ENCODE measurements at regions not wholly inside any gene's neighbourhood (a gene's known extent, or its start where the extent isn't known, plus 50 kb on each side); places are given as distances from the start of the nearest gene placed in this dataset.

DNA sequence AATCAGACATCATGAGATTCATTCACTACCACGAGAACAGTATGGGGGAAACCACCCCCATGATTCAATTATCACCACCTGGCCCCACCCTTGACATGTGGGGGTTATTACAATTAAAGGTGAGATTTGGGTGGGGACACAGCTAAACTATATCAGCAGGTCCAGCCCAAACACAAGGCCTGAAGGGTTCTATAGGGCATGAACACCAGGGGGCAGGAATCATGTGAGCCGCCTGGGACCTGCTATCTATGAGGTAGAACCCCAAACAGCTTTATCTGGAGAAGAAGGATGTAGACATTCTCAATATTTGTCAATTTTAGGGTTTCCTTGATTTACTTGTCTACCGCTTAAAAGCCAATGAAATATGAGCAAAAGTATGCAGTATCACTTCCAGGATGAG is 294.9 kb upstream of the DEPDC1 start:
- no peak for TF ChIP-seq POLR2A (IDR thresholded peaks at IDR 0.05)
- TF ChIP-seq, protein P1, sequence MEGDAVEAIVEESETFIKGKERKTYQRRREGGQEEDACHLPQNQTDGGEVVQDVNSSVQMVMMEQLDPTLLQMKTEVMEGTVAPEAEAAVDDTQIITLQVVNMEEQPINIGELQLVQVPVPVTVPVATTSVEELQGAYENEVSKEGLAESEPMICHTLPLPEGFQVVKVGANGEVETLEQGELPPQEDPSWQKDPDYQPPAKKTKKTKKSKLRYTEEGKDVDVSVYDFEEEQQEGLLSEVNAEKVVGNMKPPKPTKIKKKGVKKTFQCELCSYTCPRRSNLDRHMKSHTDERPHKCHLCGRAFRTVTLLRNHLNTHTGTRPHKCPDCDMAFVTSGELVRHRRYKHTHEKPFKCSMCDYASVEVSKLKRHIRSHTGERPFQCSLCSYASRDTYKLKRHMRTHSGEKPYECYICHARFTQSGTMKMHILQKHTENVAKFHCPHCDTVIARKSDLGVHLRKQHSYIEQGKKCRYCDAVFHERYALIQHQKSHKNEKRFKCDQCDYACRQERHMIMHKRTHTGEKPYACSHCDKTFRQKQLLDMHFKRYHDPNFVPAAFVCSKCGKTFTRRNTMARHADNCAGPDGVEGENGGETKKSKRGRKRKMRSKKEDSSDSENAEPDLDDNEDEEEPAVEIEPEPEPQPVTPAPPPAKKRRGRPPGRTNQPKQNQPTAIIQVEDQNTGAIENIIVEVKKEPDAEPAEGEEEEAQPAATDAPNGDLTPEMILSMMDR (IDR thresholded peaks at IDR 0.05): no peak
